Thoracic aorta (tissue), 2 donors: ENCODE measurements at regions not wholly inside any gene's neighbourhood (a gene's known extent, or its start where the extent isn't known, plus 50 kb on each side); places are given as distances from the start of the nearest gene placed in this dataset.

Experiments
- ATAC-seq: fragments of 150-250 bp; one replicate; pipeline ENCODE4 v1.8.0; 2017; ENCODE audit warnings: low read depth; ENCODE audit not compliant: insufficient number of reproducible peaks, low FRiP score
- DNase-seq: peaks from one replicate; pipeline ENCODE4 v3.0.0-alpha.2; 2020; ENCODE audit warnings: low spot score
- H3K27ac ChIP-seq, 2 donors: fragments of 200-600 bp; sonication (generic); 1 replicate in 1 of 2; 2 replicates in 1 of 2; pipeline ENCODE4 v1.5.1; 2016; ENCODE audit warnings: mild to moderate bottlenecking in 2 of 2, moderate library complexity in 2 of 2
- H3K27me3 ChIP-seq: fragments of 200-600 bp; sonication (generic); replicated peaks from 2 replicates; pipeline ENCODE4 v1.6.0; 2016; ENCODE audit warnings: mild to moderate bottlenecking; ENCODE audit not compliant: insufficient read depth
- H3K36me3 ChIP-seq: fragments of 200-600 bp; sonication (generic); one replicate; pipeline ENCODE4 v1.5.1; 2016
- H3K4me1 ChIP-seq, 2 donors: fragments of 200-600 bp; sonication (generic); 1 replicate in 1 of 2; 2 replicates in 1 of 2; pipeline versions ENCODE4 v1.5.1 to v1.6.0; 2016; ENCODE audit warnings: low read depth in 2 of 2, mild to moderate bottlenecking in 1 of 2; ENCODE audit not compliant: control insufficient read depth in 1 of 2
- H3K4me3 ChIP-seq: fragments of 200-600 bp; sonication (generic); 2 replicates; pipeline ENCODE4 v1.5.1; 2016; ENCODE audit warnings: mild to moderate bottlenecking
- H3K9me3 ChIP-seq: fragments of 200-600 bp; sonication (generic); 2 replicates; pipeline ENCODE4 v1.5.1; 2016
- TF ChIP-seq, protein P1 (sequence below): fragments of 200-600 bp; sonication (generic); IDR thresholded peaks from one replicate; pipeline ENCODE4 v1.5.1; 2019; ENCODE audit warnings: antibody characterized with exemption

- TF ChIP-seq, protein P1, sequence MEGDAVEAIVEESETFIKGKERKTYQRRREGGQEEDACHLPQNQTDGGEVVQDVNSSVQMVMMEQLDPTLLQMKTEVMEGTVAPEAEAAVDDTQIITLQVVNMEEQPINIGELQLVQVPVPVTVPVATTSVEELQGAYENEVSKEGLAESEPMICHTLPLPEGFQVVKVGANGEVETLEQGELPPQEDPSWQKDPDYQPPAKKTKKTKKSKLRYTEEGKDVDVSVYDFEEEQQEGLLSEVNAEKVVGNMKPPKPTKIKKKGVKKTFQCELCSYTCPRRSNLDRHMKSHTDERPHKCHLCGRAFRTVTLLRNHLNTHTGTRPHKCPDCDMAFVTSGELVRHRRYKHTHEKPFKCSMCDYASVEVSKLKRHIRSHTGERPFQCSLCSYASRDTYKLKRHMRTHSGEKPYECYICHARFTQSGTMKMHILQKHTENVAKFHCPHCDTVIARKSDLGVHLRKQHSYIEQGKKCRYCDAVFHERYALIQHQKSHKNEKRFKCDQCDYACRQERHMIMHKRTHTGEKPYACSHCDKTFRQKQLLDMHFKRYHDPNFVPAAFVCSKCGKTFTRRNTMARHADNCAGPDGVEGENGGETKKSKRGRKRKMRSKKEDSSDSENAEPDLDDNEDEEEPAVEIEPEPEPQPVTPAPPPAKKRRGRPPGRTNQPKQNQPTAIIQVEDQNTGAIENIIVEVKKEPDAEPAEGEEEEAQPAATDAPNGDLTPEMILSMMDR: no peak
- no peak overlapping the region for H3K27ac ChIP-seq
- H3K36me3 ChIP-seq: no peaks in the 10 kb centered on the region
- no peaks in the 10 kb centered on the region for H3K4me1 ChIP-seq
- no peaks in the 10 kb centered on the region for H3K9me3 ChIP-seq
- no peak for DNase-seq
- H3K4me3 ChIP-seq: no peak overlapping the region
- no peaks in the 10 kb centered on the region for H3K27me3 ChIP-seq
- ATAC-seq: no peak
Observed at GRCh38 chr3:69452295-69452694, 66.4 kb upstream of the FRMD4B start.

GRCh38 chr3:69451594-69451993, 65.7 kb upstream of the FRMD4B start:
- Histone ChIP-seq H3K4me1 (no peaks in the 10 kb centered on the region), H3K27me3 (no peaks in the 10 kb centered on the region), H3K9me3 (no peaks in the 10 kb centered on the region), H3K27ac (no peak overlapping the region), H3K4me3 (no peak overlapping the region), H3K36me3 (no peaks in the 10 kb centered on the region)
- DNase-seq: no peak
- no peak for ATAC-seq
- TF ChIP-seq, protein P1: no peak

GRCh38 chr3:69448877-69449276, 63.0 kb upstream of the FRMD4B start:
- no peaks in the 10 kb centered on the region for H3K4me1 ChIP-seq
- no peak for ATAC-seq
- H3K27ac ChIP-seq: no peak overlapping the region
- DNase-seq: no peak
- H3K36me3 ChIP-seq: no peaks in the 10 kb centered on the region
- H3K4me3 ChIP-seq: no peak overlapping the region
- H3K27me3 ChIP-seq: no peaks in the 10 kb centered on the region
- TF ChIP-seq, protein P1: no peak
- no peaks in the 10 kb centered on the region for H3K9me3 ChIP-seq

GRCh38 chr3:69446402-69447072, 60.6 kb upstream of the FRMD4B start:
- H3K9me3 ChIP-seq: no peaks in the 10 kb centered on the region
- DNase-seq (no peak), ATAC-seq (no peak)
- no peaks in the 10 kb centered on the region for H3K27me3 ChIP-seq
- TF ChIP-seq, protein P1: no peak
- no peaks in the 10 kb centered on the region for H3K36me3 ChIP-seq
- H3K4me1 ChIP-seq: no peaks in the 10 kb centered on the region
- H3K4me3 ChIP-seq: no peak overlapping the region
- no peak overlapping the region for H3K27ac ChIP-seq

DNA sequence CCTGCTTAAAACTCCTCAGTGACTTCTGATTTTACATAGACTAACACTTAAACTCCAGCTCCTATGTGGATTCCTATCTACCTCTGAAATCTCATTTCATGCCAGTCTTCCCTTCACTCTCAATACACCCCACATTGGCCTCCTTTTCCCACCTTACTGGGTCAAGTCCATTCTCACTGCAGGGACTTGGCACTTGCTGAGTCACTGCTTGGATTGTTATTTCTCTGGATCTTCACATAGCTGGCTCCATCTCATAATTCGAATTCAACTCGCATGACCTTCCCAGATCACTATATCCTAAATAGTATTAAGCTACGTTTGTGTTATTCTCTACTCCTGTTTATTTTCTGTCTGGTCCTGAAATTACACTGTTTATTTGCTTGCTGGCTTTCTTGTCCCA, 59.6 kb upstream of the FRMD4B start:
- no peaks in the 10 kb centered on the region for H3K27me3 ChIP-seq
- ATAC-seq: no peak
- TF ChIP-seq, protein P1: no peak

More for the DNA sequence above, 59.6 kb upstream of the FRMD4B start:
- Histone ChIP-seq H3K27ac (no peak overlapping the region), H3K4me3 (peak overlapping the region; percentile 60), H3K36me3 (no peaks in the 10 kb centered on the region), H3K9me3 (no peaks in the 10 kb centered on the region), H3K4me1 (no peaks in the 10 kb centered on the region)
- no peak for DNase-seq
